ENCODE measurements at regions not wholly inside any gene's neighbourhood (a gene's known extent, or its start where the extent isn't known, plus 50 kb on each side); places are given as distances from the start of the nearest gene placed in this dataset.

- TF ChIP-seq CTCF (IDR thresholded peaks at IDR 0.05 in 4 of 5, conservative IDR thresholded peaks at IDR 0.05 in 1 of 5), result no peak
- no peak for TF ChIP-seq POLR2A (IDR thresholded peaks at IDR 0.05)
Measured at GRCh38 chr1:116260115-116260514, 112.9 kb upstream of the ATP1A1 start.
